NCI-H2227 treated with DMSO at 0.1 percent for 48 hours (cell line): ENCODE measurements at regions not wholly inside any gene's neighbourhood (a gene's known extent, or its start where the extent isn't known, plus 50 kb on each side); places are given as distances from the start of the nearest gene placed in this dataset.
"Not testable (repeated sequence)": the region's sequence is repeated elsewhere in the genome, so short reads cannot be mapped to it uniquely, and the experiment has no call there.

Experiments used
- DNase-seq: peaks from one replicate; lab custom pipeline; 2025; lab: John Stamatoyannopoulos, UW

DNA sequence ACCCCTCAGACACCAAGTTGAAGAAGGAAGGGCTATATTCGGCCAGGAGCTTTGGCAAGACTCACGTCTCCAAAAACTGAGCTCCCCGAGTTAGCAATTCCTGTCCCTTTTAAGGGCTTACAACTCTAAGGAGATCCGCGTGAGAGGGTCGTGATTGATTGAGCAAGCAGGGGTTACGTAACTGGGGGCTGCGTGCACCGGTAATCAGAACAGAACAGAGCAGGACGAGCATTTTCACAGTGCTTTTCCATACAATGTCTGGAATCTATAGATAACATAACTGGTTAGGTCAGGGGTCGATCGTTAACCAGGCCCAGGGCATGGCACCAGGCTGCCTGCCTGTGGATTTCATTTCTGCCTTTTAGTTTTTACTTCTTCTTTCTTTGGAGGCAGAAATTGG, 245.3 kb upstream of the MME start:
- not testable (repeated sequence) for DNase-seq

DNA sequence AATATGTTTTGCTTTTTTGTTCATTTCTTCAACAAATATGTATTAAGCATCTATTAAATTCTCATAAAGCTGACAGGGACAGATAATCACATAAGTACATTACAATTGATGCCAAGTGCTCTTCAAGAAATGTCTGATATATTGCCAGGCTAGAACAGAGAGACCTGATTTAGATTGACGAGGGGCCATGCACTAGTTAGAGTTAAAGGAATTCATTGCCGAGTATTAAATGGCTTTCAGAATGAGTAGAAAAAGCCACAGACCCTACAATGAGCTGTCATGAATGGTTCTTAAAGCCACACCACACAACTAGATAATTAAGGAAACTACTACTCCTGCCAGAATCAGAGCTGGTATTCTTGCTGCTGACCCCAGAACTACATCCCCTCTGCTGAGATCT, 250.2 kb upstream of the MME start:
- no peak for DNase-seq

DNA sequence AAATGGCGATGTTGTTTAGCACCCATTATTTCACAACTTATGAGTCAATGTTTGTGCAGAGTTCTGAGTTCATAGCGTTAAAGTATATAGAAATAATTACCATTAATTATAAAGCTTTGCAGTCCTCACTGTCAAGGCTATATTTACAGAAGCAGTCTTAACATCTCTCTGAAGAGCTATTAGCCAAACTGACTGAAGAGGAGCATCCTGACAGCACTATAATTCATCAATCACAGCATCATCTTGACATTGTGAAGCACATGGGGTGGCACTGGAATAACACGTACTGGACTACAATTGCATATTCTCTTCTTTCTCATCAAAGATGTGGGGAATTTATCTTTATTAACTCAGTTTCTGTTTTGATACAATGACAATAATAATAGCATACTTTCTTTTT, 260.6 kb upstream of the MME start:
- no peak for DNase-seq

DNA sequence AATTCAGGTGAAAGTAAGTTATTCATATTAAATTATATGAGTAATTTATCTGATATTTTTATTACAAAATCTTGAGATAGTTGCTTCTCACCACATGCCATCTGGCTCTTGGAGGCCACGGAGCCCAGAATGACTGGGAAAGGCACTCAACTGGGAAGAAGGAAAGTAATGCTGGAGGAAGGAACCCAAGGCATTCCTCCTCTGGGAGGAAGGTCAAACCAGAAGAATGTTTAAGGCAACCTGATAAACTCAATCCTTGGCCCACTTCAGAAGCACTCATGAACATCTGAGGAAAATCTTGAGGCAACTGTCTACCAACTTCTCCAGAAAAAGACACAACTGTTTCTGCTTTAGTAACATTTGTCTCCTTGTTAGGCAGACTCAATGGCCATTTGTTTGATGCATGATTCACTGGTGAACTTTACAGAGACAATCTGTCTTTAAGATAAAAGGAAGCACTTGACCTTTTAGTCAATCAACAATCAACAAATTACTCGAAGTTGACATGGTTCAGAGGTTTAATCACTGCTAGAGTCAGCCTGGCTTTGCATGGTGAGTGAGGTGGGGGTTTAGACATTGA, 261.4 kb upstream of the MME start:
- no peak for DNase-seq

DNA sequence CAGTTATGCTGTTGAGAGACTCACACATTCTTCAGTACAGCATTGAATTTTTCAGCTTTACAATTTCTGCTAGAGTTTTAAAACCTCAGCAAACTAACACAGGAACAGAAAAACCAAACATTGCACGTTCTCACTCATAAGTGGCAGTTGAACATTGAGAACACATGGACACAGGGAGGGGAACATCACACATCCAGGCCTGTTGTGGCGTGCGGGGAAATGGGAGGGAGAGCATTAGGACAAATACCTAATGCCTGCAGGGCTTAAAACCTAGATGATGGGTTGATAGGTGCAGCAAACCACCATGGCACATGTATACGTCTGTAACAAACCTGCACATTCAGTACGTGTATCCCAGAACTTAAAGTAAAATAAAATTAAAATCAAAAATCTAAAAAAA, 270.1 kb upstream of the MME start:
- not testable (repeated sequence) for DNase-seq

DNA sequence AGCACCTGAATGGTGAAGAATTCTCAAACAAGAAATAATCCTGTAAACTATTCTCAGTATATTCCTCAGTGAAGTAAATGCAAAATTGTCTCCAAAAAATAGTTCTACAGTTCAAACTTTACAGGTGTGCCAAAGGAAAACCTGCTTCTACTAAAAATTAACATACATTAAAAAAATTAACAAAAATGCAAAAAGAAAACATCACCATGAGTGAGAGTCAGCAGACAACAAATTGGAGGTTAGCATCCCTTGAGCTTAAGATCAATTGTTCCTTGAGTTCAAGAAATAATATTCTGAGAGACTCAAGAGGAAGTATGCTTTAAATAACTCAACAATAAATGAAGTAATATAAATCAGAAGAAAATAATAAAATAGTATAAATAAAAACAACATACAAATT, 278.4 kb upstream of the MME start:
- no peak for DNase-seq

DNA sequence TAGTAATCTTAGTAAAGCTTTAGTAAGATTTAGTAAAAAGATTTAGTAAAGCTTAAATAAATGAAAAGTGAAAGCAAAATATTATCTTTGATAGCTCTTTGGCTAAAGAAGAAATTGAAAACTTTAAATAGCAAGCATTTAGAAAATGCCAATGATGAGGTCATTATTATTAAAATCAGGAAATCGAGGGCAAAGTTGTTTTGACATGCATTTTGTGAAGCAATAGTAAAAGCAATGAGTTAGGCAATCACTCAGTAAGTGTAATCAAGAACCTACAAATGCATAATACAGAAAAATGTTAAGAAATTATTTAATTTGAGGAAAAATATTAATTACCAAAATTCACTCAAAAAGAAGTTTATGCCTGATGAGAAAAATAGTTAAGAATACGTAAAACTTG, 280.3 kb upstream of the MME start:
- DNase-seq: no peak

DNA sequence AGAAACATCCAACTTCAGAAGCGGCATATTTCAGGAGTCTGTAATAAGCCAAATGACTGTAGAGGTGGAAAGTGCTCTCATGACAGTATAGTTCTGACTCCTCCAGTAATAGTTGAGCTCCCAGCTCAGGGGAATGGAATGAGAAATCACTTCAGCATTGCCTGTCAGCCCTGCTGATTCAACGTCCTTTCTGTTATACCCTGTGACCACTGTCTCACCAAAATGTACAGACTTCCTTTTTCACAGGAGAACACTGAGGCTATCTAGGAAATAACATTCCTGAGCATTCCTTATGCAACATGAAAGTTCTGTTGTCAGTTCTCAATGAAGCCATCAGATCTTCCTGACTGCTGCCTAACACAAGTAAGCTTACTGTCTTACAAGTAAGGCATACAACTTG, 284.5 kb upstream of the MME start:
- no peak for DNase-seq

DNA sequence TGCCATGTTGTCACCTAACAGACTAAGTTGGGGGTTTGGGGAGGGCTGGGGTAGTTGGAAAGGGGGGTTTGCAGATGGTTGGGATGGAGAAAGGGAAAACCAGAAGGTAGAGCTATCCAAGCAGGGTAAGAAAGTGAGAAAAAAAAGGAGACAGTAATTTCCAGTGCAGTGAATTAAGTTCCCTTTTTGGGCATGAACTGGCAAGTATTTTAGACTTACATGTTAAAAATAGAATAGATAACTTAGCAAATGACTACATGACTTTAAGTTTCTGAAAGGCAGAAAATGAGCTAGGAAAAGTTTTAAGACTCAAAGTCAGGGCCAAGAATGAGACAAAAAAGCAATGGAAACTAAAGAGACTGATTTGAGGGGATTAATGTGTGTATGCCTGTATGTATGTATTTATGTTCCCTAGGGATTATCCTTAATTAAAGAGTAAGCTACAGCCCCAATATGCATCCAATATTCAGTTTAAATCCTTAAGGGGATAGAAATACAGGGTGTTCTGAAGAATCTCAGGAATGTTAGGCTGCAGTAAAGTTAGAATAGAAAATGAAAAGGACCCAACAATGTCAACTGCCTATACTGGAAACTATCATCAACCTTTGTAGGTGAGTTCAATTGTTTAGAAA, 285.2 kb upstream of the MME start:
- no peak for DNase-seq

DNA sequence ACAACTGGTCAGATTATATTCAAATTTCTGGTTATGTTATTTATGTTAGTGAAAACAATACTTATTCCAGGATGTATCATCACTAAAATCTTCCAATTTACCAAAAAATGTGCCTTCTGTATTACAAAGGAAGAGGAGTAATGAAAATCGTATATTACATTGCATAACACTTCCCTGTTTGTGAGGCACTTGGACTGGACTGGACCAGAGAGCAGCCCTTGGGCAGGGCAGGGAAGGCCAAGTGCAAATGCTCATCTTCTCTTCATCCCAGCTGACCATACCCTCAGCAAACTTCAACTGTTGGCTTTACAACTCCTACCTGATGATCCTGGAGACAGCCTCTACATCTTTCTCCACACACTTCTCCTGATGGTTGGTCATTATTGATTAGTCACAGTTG, 285.7 kb upstream of the MME start:
- no peak for DNase-seq

DNA sequence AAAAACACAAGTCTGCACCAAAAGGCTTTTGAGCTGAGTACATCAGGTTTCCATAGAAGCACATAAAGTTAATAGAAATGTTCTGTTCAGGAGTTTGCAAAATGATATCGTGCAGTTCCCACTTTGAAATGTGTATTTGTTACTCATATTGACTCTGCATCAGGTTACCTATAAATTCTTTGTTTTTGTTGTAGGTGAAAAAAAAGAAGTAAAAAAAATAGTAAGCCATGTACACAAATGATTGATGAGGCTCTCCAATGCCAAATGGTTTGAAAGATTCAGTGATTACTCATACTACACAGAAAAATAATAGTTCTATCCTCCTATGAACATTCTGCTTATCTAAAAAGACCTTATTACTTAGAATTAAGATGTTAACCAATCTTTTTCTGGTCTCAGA, 287.3 kb upstream of the MME start:
- no peak for DNase-seq

DNA sequence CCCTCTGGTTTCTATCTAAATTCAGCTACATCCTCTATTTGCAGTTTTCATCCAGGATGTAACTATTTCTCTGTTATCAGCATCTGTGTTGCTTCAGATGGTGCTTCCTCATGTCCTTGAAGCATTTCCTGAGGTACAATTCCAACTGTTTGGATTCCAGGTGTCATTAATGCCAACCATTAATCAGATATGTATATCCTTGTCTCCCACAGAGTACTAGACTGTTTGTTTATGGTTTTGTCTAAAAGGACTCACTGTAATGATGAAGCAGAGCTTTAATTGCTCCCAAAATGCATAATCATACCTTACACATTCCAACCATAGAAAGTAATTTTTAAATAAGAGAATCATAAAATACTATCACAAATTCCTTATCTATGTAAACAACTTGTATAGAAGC, 288.5 kb upstream of the MME start:
- DNase-seq: no peak

DNA sequence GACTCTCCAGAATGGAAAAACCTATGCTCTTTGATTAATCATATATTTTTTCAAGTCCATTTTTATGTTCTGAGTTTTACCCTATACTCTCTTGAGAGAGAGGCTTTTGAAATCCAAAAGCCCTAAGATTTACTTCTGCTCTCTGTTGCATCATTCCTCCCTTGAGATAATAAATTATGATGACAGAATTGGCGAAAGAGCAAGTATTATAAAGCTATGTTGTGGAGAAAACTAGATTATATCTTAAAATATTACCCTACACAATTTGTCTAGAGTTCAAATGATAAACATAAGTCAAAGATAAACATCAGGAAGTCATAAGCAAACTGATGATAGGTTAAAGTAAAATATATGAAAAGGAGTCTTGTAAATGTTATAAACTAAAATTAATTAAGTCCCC, 293.4 kb upstream of the MME start:
- DNase-seq: no peak

DNA sequence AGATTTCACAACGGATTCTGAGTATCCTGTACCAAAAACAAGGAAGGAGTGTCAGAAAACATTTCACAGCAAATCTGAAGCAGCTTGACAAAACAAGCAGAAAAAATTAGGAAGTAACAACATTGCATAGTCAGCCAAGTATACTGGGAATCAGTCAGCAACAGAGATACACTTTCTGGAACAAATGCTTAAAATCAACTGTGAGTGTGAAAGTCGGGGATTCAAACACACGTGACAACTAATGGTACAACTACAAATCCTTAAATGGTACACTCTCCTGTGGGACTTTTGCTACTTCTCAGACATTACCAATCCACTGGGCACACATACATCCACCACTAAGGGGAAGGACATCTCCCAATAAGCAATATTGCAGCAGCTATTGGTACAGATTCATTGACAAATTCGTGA, 296.6 kb upstream of the MME start:
- no peak for DNase-seq

DNA sequence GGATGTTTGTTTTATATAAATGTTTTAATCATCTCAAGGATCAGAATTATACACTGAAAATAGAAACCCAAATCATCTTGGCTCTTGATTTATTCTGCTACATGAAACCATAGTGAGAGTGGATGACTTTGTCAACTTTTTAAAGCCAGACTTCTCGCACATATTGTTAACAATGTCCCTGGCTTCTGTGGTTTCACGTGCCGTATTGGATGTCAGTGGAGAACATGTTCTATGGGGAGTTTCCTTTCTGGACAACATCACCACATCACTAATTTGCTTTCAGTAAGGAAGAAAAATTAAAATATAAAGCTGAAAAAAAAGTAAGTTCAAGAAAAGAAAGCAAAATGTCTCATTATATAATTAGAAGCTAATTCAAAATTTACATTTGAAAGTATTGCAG, 297.1 kb upstream of the MME start:
- no peak for DNase-seq

DNA sequence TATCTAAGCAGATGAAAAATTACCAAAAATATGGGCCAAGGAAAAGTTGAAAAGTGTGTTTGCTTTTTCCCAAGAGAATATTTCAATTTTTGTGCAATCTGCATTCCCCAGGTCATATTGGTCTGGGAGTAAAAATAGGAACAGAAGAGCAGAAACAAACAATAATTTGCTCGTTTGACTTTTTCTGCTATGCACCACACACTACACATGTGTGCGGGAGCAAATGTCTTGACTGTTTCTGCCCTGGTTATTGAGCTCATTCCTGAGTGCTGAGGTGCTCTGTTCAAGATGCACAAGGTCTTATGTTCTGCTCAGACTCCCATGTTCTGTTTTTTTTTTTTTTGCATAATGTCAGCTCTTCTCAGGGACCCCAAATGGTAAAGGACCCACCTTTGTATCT, 298.0 kb upstream of the MME start:
- no peak for DNase-seq

DNA sequence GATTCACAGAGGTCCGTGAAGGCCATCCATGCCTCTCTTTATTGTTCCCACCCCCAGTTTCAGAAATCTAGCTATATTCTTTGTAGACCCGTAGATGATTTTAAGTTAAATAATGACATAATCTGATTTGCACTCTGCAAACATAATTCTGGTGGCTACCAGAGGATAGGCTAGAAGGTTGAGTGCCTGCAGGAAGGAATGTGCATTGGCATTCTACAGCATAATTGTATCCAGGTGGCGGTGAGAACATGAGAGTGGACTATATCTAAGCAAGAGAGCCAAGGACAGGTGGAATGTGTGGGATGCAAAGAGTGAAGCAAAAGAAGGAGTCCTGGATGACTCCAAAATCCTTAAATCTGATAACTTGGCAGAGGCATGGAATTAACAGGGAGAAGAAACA, 298.5 kb upstream of the MME start:
- DNase-seq: no peak

DNA sequence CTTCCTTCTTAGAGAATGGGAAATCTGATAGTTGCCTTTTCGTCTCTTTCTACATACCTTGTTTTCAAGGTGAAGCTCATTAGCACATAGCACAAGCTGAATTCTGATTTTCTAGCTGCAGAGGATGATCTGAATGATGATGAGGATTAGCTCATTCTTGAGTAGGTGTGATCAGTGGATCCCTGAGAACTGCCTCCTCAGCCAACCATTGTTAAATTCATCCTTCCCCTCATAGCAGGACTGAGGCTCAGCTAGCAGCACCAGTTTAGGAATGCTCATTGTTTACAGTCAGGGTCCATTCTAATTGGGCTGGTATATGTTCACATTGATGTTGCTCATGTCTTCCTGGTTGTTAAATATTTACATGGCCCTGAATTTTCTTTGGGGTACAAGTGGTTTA, 299.9 kb upstream of the MME start:
- no peak for DNase-seq

DNA sequence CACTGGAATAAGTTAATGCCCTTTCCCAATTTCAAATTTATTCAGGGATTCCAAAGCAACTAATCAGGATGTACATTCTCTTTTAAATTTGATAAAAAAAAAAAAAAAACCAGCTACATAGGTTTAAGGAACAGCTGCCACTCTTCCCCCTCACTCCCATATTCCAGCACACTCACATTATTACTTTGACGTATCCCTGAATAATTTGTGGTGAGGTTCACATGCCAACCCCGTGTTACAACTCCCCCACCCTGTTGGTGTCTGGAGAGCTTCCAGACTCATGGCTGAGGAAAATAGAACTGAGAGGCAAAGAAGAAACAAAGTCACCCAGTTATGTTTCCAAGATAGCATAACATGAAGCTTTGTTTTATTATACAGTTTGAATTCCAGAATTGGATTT, 300.5 kb upstream of the MME start:
- no peak for DNase-seq

DNA sequence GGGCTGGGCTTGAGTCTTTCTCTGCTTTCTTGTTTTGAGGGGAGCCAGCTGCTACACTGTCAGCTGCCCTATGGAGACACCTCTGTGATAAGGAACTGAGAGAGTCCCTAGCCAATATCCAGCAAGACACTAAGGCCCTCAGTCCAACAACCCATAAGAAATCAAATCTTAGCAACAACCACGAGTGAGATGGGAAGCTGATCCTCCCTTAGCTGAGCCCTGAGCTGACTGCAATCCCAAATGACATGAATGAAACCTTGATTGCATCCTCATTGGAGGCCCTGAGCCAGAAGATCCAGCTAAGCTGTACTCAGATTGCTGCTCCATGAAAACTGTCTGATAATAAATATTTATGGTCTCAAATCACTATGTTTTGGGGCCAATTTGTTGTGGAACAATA, 302.1 kb upstream of the MME start:
- DNase-seq: no peak

DNA sequence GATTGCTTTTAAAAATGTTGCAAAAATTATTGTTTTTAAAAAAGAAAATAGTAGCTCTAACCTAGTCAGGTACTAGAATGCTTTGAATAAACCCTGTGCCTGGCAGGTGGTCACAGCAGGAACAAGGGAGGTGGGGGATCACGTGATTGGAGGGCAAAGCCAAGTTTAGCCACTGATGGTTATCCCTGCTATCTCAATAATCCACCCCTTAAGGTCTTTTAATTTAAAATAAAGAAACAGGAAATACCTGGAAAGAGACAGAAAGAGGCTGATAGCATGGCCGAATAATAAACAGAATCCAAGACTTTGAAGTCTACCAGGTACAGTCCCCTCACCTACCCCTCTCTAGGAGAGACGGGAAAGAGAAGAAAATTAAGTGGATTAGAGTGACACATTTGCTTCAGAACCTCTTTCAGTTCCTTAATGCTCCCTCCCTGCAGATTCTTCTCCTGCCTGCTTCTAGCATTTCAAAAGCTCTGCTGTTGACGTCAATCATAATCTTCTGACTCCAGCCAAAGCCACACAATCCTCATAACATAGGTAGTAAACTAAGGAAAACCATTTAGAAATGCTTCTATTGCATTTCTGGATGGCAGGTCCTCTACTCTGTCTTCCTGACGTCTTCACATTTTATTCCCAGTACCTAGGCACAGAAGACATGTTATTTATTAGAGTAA, 303.4 kb upstream of the MME start:
- DNase-seq: no peak

DNA sequence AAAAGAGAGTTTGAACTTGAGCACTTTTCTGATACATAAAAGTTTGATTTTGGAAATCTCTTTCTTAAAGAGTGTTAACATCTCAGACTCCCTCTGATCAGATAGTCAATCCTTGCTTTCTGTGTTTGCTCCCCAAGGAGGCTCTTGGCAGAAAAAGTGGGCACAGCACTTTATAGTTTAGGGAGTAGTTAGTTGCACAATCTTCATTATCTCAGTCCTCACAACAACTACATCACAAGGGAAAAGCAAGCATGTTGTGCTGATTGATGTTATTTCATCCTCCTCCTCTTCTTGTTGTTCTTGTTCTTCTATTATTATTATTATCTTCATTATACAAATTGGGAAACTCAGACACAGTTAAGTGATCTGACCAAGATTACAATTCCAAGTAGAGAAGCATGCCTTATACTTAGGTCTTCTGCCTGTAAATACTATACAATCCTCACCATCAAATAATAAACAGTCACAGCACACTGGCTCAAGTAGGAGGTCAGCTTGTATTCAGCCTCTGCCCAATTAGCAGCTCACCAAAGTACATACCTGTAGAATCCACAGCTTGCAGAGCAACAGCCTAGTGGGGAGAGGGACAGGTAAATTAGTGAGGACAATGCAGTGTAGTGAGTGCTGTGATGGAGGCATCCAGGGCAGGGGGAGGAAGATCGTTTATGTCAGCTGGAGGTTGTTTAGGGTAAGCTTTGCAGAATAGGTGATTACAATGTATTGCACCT, 304.1 kb upstream of the MME start:
- DNase-seq: no peak

DNA sequence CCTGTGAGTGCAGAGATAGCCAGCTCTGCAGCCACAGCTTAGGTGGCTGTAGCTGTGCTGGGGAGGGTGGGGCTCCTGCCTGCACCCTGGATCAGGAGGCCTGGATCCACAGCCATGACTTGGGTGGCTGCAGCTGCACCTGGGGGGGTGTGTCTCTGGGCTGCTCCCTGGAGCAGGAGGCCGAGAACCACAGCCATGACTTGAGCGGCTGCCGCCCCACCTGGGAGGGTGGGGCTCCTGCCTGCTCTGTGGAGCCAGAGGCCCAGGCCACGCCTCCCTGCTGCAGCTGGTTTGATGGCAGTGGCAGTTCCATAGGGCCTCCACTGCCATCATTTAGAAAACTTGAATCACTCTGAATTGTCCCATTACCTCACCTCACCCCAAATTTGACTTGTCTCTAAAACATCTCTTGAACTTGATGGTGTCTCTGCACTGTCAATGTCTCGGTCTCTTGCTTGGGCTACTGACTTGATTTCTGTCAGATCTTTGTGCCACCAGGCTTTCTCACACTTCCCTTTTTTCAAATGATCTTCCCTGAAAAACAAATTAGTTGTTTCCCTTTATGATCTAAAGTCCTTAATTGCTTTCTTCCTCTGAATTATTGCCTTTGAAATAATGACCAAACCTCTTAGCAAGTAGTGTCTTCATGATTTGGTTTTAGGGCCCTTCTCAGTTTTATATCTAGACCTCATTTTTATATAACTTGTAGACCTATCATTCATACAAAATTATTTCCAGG, 313.2 kb upstream of the MME start:
- DNase-seq: no peak
